Osteocyte (in vitro differentiated cells): ENCODE measurements at regions not wholly inside any gene's neighbourhood (a gene's known extent, or its start where the extent isn't known, plus 50 kb on each side); places are given as distances from the start of the nearest gene placed in this dataset.

Source experiments
- DNase-seq: peaks from one replicate; pipeline ENCODE4 v3.0.0; 2021; ENCODE audit warnings: mixed read lengths; ENCODE audit not compliant: unreplicated experiment; ENCODE audit errors: extremely low spot score
- H3K27ac Mint-ChIP-seq: one replicate; pipeline ENCODE4 v1.8.0; 2021; ENCODE audit warnings: mild to moderate bottlenecking, mixed read lengths; ENCODE audit not compliant: unreplicated experiment
- H3K27me3 Mint-ChIP-seq: one replicate; pipeline ENCODE4 v1.8.0; 2021; ENCODE audit warnings: mixed read lengths; ENCODE audit not compliant: unreplicated experiment
- H3K36me3 Mint-ChIP-seq: one replicate; pipeline ENCODE4 v1.8.0; 2021; ENCODE audit warnings: mixed read lengths; ENCODE audit not compliant: unreplicated experiment
- H3K4me1 Mint-ChIP-seq: one replicate; pipeline ENCODE4 v1.8.0; 2021; ENCODE audit warnings: mixed read lengths; ENCODE audit not compliant: unreplicated experiment
- H3K4me3 Mint-ChIP-seq: one replicate; pipeline ENCODE4 v1.8.0; 2021; ENCODE audit warnings: mild to moderate bottlenecking, moderate library complexity, mixed read lengths; ENCODE audit not compliant: unreplicated experiment
- H3K9me3 Mint-ChIP-seq: one replicate; pipeline ENCODE4 v1.8.0; 2021; ENCODE audit warnings: mixed read lengths; ENCODE audit not compliant: unreplicated experiment
- TF ChIP-seq, protein P1 (sequence below): fragments of 200-600 bp; sonication (generic); IDR thresholded peaks from 2 replicates; pipeline ENCODE4 v1.5.0; 2021; ENCODE audit warnings: antibody characterized with exemption, mild to moderate bottlenecking, moderate library complexity

DNA sequence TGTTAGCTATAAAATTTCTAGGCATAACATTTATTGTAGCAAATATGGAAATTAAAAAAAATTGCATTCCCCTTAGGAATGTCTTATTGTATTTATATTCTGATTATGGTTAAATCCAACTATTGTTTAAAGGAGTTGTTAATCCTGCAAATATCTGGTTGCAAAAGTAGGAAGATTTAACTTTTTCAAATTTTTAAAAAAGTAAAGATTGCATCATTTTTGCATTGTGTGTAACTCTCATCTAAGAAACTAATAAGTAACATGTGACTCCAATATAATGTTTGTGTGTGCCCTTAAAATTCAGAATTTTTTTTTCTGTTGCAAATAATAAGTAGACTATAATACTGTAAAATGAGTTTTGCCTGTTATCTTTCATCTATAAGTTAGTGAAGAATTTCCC is 204.1 kb upstream of the DPH6 start:
- H3K27me3 Mint-ChIP-seq, result no peaks in the 10 kb centered on the region
- H3K36me3 Mint-ChIP-seq, result no peaks in the 10 kb centered on the region
- TF ChIP-seq, protein P1, sequence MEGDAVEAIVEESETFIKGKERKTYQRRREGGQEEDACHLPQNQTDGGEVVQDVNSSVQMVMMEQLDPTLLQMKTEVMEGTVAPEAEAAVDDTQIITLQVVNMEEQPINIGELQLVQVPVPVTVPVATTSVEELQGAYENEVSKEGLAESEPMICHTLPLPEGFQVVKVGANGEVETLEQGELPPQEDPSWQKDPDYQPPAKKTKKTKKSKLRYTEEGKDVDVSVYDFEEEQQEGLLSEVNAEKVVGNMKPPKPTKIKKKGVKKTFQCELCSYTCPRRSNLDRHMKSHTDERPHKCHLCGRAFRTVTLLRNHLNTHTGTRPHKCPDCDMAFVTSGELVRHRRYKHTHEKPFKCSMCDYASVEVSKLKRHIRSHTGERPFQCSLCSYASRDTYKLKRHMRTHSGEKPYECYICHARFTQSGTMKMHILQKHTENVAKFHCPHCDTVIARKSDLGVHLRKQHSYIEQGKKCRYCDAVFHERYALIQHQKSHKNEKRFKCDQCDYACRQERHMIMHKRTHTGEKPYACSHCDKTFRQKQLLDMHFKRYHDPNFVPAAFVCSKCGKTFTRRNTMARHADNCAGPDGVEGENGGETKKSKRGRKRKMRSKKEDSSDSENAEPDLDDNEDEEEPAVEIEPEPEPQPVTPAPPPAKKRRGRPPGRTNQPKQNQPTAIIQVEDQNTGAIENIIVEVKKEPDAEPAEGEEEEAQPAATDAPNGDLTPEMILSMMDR, result no peak
- no peak overlapping the region for H3K4me3 Mint-ChIP-seq
- H3K27ac Mint-ChIP-seq, result no peak overlapping the region
- H3K9me3 Mint-ChIP-seq, result no peaks in the 10 kb centered on the region
- H3K4me1 Mint-ChIP-seq, result peaks cover 37% of the 10 kb centered on the region
- DNase-seq, result no peak

DNA sequence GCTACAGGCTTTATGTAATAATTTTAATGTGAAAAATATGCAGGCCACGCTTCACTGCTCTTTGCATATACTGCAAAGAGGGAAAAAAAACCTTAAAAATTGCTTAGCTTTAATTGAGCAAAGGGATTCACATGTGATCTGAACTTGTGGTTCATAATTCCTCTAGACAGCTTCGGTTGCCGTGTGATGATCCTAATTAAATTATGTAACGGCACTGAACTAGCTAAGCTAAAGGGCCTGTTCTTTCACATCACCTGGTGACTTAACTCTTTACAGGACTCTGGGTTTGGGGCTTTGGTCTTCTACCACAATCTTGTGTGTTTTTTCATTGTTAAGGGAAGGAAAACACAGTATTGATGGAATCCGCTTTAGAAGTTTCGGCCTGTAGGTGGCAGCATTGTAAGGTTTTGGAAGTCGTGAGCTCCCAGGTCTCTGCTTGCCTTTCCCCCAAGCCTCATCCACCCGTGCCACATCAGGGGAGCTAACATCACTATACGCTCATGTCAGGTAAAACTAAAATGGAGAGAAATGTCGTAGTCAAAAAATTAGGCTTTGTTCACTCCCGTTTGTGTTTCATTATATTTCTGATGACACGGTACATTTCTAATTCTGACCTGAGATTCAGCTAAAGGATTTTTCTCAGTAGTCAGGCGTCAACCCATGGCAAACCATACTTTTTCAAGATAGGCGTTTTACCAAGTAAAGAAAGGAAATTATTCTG is 205.6 kb upstream of the DPH6 start:
- Mint-ChIP-seq H3K27ac (no peak overlapping the region), H3K9me3 (no peaks in the 10 kb centered on the region), H3K27me3 (no peaks in the 10 kb centered on the region), H3K4me1 (peaks cover 52% of the 10 kb centered on the region), H3K4me3 (no peak overlapping the region), H3K36me3 (no peaks in the 10 kb centered on the region)
- DNase-seq, result peak; percentile 87
- TF ChIP-seq, protein P1, result peak; percentile 88

DNA sequence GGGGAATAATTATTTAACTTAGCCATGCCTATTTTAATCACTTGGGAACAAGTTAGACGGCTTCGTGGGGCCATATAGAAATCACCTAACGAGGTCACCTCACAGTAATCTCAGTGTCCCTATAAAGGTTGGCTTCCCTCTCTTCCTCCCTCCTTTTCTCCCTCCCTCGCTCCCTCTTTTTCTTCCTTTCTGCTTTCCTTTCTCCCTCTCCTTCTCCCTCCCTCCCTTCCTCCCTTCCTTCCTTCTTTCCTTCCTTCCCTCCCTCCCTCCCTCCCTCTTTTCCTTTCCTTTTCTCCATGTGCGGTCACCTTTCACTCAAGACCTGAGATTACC is 206.1 kb upstream of the DPH6 start:
- H3K36me3 Mint-ChIP-seq, result no peaks in the 10 kb centered on the region
- peaks cover 55% of the 10 kb centered on the region for H3K4me1 Mint-ChIP-seq
- no peak for DNase-seq
- no peaks in the 10 kb centered on the region for H3K9me3 Mint-ChIP-seq
- no peak overlapping the region for H3K4me3 Mint-ChIP-seq
- no peaks in the 10 kb centered on the region for H3K27me3 Mint-ChIP-seq
- H3K27ac Mint-ChIP-seq, result no peak overlapping the region
- TF ChIP-seq, protein P1, result no peak

DNA sequence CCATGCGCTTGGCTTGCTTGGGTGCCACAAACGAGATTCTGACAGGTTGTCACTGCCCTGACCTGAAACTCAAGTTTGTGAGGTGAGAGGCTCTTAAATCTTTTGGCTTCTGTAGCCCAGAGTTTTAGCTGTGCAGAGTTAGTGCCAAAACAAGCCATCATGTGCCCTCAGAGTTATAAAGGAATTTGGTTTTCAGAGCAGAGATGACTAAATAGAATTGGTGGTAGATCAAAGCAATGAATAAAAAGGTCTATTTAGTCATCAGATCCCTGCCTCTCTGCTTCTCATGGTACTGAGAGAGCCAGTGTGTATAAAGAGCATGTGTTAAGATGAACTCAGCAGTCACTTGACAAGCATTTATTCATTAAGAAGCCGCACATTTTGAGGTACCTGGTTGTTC is 207.5 kb upstream of the DPH6 start:
- TF ChIP-seq, protein P1, result no peak
- Mint-ChIP-seq H3K9me3 (no peaks in the 10 kb centered on the region), H3K27ac (no peak overlapping the region), H3K4me3 (no peak overlapping the region), H3K4me1 (peaks cover 68% of the 10 kb centered on the region), H3K27me3 (no peaks in the 10 kb centered on the region), H3K36me3 (no peaks in the 10 kb centered on the region)
- no peak for DNase-seq

DNA sequence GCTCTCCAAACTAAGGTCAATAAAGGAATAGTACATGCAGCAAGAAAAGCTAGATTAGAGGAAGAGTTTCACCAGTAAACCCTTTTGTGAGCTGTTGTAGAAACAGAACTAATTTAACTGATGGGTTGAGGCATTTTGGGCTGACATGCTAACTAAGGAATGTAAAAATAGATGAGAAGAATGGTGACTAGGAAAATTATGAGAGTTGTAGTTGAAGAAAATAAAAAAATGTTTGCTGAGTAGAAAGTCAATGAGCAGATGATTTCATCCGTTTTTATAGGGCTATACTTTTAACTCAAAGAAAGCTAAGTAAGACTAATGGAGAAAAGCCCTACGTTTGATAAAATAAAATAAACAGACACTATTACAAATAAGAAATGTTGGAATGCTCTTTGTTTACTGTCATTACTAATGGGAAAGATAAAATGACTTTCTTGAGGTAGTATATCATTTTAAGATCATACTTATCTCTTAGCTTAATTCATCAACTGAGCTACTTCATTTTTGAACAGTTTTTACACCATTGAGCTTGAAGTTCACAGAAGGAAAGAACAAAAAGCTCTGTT is 209.4 kb upstream of the DPH6 start:
- peak overlapping the region; percentile 27 for H3K27ac Mint-ChIP-seq
- no peaks in the 10 kb centered on the region for H3K36me3 Mint-ChIP-seq
- no peaks in the 10 kb centered on the region for H3K27me3 Mint-ChIP-seq
- peaks cover 66% of the 10 kb centered on the region for H3K4me1 Mint-ChIP-seq
- no peak overlapping the region for H3K4me3 Mint-ChIP-seq
- no peak for DNase-seq
- TF ChIP-seq, protein P1, result no peak
- H3K9me3 Mint-ChIP-seq, result no peaks in the 10 kb centered on the region
